ENCODE measurements at regions not wholly inside any gene's neighbourhood (a gene's known extent, or its start where the extent isn't known, plus 50 kb on each side); places are given as distances from the start of the nearest gene placed in this dataset.

DNA sequence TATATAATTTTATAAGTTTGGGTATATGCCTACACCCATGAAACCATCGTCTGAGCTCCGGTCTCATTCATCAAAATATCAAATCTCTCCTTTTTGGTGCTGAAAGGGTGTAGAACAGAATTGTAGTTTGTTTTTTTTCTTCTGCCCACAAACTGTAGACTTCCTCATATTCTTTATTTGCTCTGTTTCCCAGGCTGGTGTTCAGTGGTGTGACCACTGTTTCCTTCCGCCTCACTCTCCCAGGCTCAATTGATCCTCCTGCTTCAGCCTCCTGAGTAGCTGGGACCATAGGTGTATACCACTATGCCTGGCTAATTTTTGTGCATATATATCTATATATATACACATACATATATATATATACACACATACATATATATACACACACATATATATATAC is 139.6 kb upstream of the HCRTR2 start:
- ChIA-PET POLR2A (no interaction called here), CTCF (no interaction called here)
- H3K27me3 ChIP-seq (ENCODE audit: control insufficient read depth, insufficient read depth, low read length), result no peaks in the 10 kb centered on the region
- TF ChIP-seq CTCF (IDR thresholded peaks at IDR 0.05; ENCODE audit: insufficient read depth, low read depth, low read length), result no peak
- no peak for DNase-seq (ENCODE audit: low read depth)
- H3K4me3 ChIP-seq (ENCODE audit: low read depth, low read length), result no peak overlapping the region
- no peaks in the 10 kb centered on the region for H3K36me3 ChIP-seq (ENCODE audit: control insufficient read depth, insufficient read depth, low read length)

DNA sequence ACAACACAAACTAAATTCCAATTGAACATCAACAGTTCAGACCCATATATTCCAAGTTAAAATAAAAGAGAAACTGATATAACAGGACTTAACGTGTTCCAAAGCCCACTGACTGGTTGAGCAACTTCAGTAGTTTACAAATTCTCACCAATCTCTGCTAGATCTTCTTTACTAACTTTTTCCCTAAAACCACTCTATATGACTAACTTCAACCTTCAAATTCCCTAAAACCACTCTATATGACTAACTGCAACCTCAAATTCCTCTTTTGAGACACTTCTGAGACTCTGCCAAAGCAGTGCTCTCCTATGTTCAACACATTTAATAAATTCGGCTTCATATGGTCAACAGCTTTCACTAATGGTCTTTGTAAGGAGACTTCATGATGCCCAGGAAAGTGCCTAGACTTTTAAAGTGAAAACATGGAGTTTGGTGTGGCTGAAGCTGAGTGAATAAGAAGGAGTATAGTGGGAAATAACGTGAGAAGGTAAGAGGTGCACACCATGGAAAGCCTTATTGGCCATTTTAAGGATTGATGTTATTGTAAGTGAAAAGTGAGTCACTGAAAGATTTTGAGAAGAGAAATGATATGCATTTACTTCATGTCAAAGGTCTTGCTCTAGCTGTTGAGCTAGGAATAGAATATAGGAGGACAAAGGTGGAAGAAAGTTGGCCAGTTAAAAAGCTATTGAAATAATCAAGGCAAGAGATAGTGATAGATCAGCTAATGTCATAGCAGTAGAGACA is 134.0 kb upstream of the HCRTR2 start:
- no peaks in the 10 kb centered on the region for H3K36me3 ChIP-seq (ENCODE audit: control insufficient read depth, insufficient read depth, low read length)
- ChIA-PET POLR2A (no interaction called here), CTCF (interaction anchor here (0.6 kb wide), 1 partner anchor 9 kb away, joined by 3 read pairs; no protein-coding TSS in a partner anchor)
- peak; percentile 78 for DNase-seq (ENCODE audit: low read depth)
- H3K27me3 ChIP-seq (ENCODE audit: control insufficient read depth, insufficient read depth, low read length), result no peaks in the 10 kb centered on the region
- no peak overlapping the region for H3K4me3 ChIP-seq (ENCODE audit: low read depth, low read length)
- TF ChIP-seq CTCF (IDR thresholded peaks at IDR 0.05; ENCODE audit: insufficient read depth, low read depth, low read length), result no peak

DNA sequence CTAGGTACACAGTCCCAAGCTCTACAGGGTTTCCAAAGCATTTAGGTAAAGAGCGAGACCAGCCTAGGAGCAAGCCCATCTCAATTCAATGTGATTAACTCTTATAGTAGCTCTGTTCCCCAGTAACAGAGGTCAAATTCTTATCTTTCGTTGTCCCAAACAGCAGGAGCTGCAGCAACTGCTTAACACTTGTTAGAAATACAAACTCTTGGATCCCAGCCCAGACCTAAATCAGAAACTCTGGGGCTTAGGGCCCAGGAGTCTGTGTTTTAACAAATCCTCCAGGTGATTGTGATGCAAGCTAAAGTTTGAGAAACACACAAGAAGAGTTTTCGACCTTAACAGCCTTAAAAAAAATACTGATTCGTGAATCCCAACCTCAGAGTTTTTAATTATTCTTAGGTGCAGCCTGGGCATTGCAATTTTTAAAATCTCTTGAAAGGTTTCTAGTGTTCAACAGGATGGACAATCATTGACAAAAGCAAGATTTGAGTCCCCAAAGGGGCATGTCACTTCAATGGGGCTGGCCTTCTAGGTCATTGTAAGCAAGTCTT is 127.4 kb upstream of the HCRTR2 start:
- Histone ChIP-seq H3K27me3 (ENCODE audit: control insufficient read depth, insufficient read depth, low read length) (no peaks in the 10 kb centered on the region), H3K36me3 (ENCODE audit: control insufficient read depth, insufficient read depth, low read length) (no peaks in the 10 kb centered on the region), H3K4me3 (ENCODE audit: low read depth, low read length) (no peak overlapping the region)
- TF ChIP-seq CTCF (IDR thresholded peaks at IDR 0.05; ENCODE audit: insufficient read depth, low read depth, low read length), result no peak
- DNase-seq (ENCODE audit: low read depth), result no peak
- CTCF ChIA-PET, result no interaction called here
- POLR2A ChIA-PET, result no interaction called here

DNA sequence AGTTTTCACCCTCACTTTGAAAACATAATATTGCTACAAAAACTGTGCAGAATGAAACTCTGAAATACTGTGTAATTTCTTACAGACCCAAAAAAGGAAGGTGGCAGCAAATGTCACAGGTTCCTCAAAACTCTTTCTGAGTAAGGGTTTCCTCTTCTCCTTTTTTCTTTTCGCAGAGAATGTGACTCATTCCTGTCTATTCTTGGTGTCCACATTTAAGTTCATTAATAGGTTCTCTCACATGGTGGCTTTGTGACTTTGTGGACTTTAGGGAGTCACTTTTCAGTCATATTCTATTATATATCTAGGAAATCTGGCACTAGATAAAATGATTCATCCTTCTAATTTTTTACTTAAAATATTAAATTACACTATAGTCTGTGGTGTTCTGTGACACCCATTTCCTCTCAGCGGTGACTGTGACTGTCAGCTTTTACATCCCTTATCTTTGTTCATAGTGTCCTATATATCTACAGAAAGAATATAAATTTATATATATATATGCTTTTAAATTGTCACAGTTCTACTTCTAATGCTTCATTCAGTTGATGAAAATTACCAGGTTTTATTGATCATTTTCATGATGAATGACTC is 126.8 kb upstream of the HCRTR2 start:
- H3K27me3 ChIP-seq (ENCODE audit: control insufficient read depth, insufficient read depth, low read length), result no peaks in the 10 kb centered on the region
- no peak overlapping the region for H3K4me3 ChIP-seq (ENCODE audit: low read depth, low read length)
- H3K36me3 ChIP-seq (ENCODE audit: control insufficient read depth, insufficient read depth, low read length), result no peaks in the 10 kb centered on the region
- ChIA-PET CTCF (no interaction called here), POLR2A (no interaction called here)
- DNase-seq (ENCODE audit: low read depth), result no peak
- no peak for TF ChIP-seq CTCF (IDR thresholded peaks at IDR 0.05; ENCODE audit: insufficient read depth, low read depth, low read length)

DNA sequence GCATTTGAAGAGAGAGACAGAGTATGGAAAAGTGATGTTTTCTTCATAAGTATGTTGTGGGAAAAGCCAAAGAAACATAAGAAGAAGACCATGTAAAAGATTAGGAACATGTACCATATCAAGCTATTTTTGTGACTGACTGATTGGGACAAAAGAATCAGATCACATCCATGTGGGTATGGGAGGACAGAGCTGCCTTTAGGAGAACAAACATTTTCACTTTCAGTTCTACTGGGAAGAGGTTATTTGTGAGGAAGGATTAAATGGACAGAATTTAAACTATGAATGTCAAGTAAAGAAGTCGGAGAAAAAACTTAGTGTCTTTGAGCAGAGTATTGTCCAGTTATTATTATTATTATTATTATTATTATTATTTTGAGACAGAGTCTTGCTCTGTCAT is 124.4 kb upstream of the HCRTR2 start:
- no peak overlapping the region for H3K4me3 ChIP-seq (ENCODE audit: low read depth, low read length)
- no peak for TF ChIP-seq CTCF (IDR thresholded peaks at IDR 0.05; ENCODE audit: insufficient read depth, low read depth, low read length)
- no peaks in the 10 kb centered on the region for H3K27me3 ChIP-seq (ENCODE audit: control insufficient read depth, insufficient read depth, low read length)
- no peak for DNase-seq (ENCODE audit: low read depth)
- CTCF ChIA-PET, result no interaction called here
- POLR2A ChIA-PET, result no interaction called here
- no peaks in the 10 kb centered on the region for H3K36me3 ChIP-seq (ENCODE audit: control insufficient read depth, insufficient read depth, low read length)

All from BJ (cell line).